Thoracic aorta (tissue), 2 donors: ENCODE measurements at regions not wholly inside any gene's neighbourhood (a gene's known extent, or its start where the extent isn't known, plus 50 kb on each side); places are given as distances from the start of the nearest gene placed in this dataset.

Experiments
- ATAC-seq: fragments of 150-250 bp; one replicate; pipeline ENCODE4 v1.8.0; 2017; ENCODE audit warnings: low read depth; ENCODE audit not compliant: insufficient number of reproducible peaks, low FRiP score
- DNase-seq: peaks from one replicate; pipeline ENCODE4 v3.0.0-alpha.2; 2020; ENCODE audit warnings: low spot score
- H3K27ac ChIP-seq, 2 donors: fragments of 200-600 bp; sonication (generic); 1 replicate in 1 of 2; 2 replicates in 1 of 2; pipeline ENCODE4 v1.5.1; 2016; ENCODE audit warnings: mild to moderate bottlenecking in 2 of 2, moderate library complexity in 2 of 2
- H3K27me3 ChIP-seq: fragments of 200-600 bp; sonication (generic); replicated peaks from 2 replicates; pipeline ENCODE4 v1.6.0; 2016; ENCODE audit warnings: mild to moderate bottlenecking; ENCODE audit not compliant: insufficient read depth
- H3K36me3 ChIP-seq: fragments of 200-600 bp; sonication (generic); one replicate; pipeline ENCODE4 v1.5.1; 2016
- H3K4me1 ChIP-seq, 2 donors: fragments of 200-600 bp; sonication (generic); 1 replicate in 1 of 2; 2 replicates in 1 of 2; pipeline versions ENCODE4 v1.5.1 to v1.6.0; 2016; ENCODE audit warnings: low read depth in 2 of 2, mild to moderate bottlenecking in 1 of 2; ENCODE audit not compliant: control insufficient read depth in 1 of 2
- H3K4me3 ChIP-seq: fragments of 200-600 bp; sonication (generic); 2 replicates; pipeline ENCODE4 v1.5.1; 2016; ENCODE audit warnings: mild to moderate bottlenecking
- H3K9me3 ChIP-seq: fragments of 200-600 bp; sonication (generic); 2 replicates; pipeline ENCODE4 v1.5.1; 2016
- TF ChIP-seq, protein P1 (sequence below): fragments of 200-600 bp; sonication (generic); IDR thresholded peaks from one replicate; pipeline ENCODE4 v1.5.1; 2019; ENCODE audit warnings: antibody characterized with exemption

DNA sequence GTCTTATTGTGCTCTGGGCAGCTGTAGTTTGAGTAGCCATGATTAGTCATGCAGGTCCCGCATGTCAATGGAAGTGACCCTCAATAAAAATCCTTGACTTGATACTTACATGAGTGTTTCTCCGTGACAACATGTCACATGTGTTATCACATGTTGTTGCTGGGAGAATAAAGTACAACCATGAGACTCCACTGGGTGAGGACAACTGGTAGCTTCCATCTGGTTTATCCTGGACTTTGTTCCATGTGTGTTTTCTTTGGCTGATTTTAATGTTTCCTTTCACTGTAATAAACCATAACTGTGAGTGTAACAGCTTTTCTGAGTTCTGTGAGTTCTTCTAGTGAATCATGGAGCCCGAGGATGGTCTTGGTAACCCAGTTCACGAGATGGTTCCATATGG lies 63.1 kb upstream of the NDN start:
- DNase-seq (no peak), ATAC-seq (no peak)
- Histone ChIP-seq H3K4me1 (no peaks in the 10 kb centered on the region), H3K4me3 (no peak overlapping the region), H3K27ac (no peak overlapping the region), H3K9me3 (no peaks in the 10 kb centered on the region), H3K27me3 (no peaks in the 10 kb centered on the region), H3K36me3 (no peaks in the 10 kb centered on the region)
- TF ChIP-seq, protein P1, sequence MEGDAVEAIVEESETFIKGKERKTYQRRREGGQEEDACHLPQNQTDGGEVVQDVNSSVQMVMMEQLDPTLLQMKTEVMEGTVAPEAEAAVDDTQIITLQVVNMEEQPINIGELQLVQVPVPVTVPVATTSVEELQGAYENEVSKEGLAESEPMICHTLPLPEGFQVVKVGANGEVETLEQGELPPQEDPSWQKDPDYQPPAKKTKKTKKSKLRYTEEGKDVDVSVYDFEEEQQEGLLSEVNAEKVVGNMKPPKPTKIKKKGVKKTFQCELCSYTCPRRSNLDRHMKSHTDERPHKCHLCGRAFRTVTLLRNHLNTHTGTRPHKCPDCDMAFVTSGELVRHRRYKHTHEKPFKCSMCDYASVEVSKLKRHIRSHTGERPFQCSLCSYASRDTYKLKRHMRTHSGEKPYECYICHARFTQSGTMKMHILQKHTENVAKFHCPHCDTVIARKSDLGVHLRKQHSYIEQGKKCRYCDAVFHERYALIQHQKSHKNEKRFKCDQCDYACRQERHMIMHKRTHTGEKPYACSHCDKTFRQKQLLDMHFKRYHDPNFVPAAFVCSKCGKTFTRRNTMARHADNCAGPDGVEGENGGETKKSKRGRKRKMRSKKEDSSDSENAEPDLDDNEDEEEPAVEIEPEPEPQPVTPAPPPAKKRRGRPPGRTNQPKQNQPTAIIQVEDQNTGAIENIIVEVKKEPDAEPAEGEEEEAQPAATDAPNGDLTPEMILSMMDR: no peak

DNA sequence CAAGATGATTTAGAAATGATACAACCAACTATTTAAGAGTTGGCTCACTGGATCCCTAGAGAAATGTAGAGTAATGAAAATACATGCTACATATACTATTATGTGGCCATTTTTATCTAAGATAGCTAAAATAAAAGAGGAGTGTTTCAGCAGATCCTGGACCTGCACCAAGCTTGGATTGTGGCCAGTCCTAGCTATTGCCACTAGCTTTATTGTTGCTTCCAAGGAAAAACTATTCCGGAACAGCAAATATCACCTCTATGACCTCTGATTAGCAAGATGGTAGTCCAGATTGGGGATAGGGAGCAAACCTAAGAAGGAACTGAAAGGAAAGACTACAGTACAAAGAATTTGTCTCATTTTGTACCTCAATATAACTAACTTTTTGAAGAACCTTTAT lies 63.7 kb upstream of the NDN start:
- Histone ChIP-seq H3K9me3 (no peaks in the 10 kb centered on the region), H3K36me3 (no peaks in the 10 kb centered on the region), H3K4me3 (no peak overlapping the region), H3K4me1 (no peaks in the 10 kb centered on the region), H3K27ac (no peak overlapping the region), H3K27me3 (no peaks in the 10 kb centered on the region)
- TF ChIP-seq, protein P1: no peak
- ATAC-seq: no peak
- DNase-seq: no peak

DNA sequence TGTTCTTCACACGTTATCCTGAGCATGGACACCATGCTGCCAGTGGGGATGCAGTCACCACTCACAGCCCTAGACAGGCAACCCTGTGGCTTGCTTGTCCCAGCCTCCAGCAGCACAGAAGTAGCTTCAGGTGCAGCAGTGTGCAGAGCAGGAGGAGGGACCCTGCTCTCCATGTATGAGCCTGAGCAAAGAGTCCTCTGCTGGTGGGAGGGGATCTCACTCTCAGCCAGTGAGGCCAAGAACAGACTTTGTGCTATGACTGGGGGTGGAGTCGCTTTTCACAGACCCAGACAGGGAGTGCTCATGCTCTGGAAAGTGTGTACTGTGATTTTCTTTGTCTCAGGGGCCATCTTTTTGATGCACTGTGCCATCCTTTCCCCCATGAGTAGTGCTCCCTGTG lies 66.1 kb upstream of the NDN start:
- DNase-seq (no peak), ATAC-seq (no peak)
- Histone ChIP-seq H3K27ac (no peak overlapping the region), H3K9me3 (no peaks in the 10 kb centered on the region), H3K4me1 (no peaks in the 10 kb centered on the region), H3K27me3 (no peaks in the 10 kb centered on the region), H3K36me3 (no peaks in the 10 kb centered on the region), H3K4me3 (no peak overlapping the region)
- TF ChIP-seq, protein P1: no peak

DNA sequence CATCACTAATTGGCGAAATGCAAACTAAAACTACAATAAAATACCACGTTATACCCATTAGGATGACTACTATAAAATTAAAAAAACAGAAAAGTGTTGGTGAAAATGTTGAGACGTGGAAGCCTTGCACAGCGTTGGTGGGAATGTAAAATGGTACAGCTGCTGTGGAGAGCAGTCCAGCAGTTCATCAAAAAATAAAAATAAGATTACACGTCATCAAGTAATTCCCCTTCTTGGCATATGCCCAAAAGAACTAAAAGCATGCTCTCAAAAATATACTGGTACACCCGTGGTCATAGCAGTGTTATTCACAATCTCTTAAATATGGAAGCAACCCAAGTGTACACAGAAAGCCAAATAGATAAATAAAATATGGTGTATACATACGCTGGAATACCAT lies 71.8 kb upstream of the NDN start:
- Histone ChIP-seq H3K36me3 (no peaks in the 10 kb centered on the region), H3K4me3 (no peak overlapping the region), H3K27ac (no peak overlapping the region), H3K27me3 (no peaks in the 10 kb centered on the region), H3K9me3 (no peaks in the 10 kb centered on the region), H3K4me1 (no peaks in the 10 kb centered on the region)
- DNase-seq (no peak), ATAC-seq (no peak)
- TF ChIP-seq, protein P1: no peak

DNA sequence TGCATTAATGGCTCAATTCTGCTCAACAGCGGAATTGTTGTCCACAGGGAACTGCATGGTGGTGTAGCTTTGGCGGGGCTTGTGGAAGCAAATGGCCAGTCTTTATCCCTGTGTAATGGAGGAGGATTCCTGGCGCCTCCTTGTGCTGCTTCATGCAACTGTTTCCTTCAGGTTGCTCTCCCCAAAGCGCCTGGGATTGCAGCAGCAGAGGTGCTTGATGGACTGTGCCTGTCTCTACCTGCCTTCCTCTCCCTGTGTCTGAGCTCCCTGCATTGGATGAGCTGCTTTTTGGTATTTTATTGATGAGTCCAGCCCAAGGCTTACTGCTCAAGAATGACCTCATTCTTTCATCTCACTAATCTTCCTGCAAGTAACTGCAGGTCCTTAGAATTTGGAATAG lies 72.9 kb upstream of the NDN start:
- TF ChIP-seq, protein P1: no peak
- H3K27me3 ChIP-seq: no peaks in the 10 kb centered on the region
- no peak overlapping the region for H3K27ac ChIP-seq
- no peak for ATAC-seq
- no peak overlapping the region for H3K4me3 ChIP-seq
- H3K9me3 ChIP-seq: no peaks in the 10 kb centered on the region
- no peaks in the 10 kb centered on the region for H3K36me3 ChIP-seq
- no peaks in the 10 kb centered on the region for H3K4me1 ChIP-seq
- DNase-seq: no peak
